ENCODE measurements at regions not wholly inside any gene's neighbourhood (a gene's known extent, or its start where the extent isn't known, plus 50 kb on each side); places are given as distances from the start of the nearest gene placed in this dataset.

DNA sequence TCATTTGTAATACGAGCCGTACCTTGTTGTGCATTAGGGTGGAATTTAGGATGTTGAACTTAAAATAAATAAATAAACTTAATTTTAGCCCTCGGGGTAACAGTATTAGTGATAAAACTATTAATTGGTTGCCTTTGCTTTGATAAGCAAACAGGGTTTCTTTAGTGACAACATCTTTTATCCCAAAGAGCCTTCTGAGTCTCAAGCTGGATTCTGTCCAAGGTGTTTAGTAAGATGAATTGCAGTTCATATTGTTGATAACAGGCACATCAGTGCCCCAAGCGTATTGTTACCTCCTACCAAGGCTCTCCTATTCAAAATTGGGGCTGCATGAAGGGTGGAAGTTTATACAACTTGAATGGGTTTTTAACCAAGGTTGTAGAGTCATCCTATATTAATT, 144.4 kb upstream of the CELF2 start:
- DNase-seq (ENCODE audit: extremely low spot score) = no peak
- POLR2A ChIA-PET = no interaction called here
- CTCF ChIA-PET = interaction anchor here (1.7 kb wide), 1 partner anchor 18 kb away, joined by 3 read pairs; no protein-coding TSS in a partner anchor
- TF ChIP-seq, protein P1, sequence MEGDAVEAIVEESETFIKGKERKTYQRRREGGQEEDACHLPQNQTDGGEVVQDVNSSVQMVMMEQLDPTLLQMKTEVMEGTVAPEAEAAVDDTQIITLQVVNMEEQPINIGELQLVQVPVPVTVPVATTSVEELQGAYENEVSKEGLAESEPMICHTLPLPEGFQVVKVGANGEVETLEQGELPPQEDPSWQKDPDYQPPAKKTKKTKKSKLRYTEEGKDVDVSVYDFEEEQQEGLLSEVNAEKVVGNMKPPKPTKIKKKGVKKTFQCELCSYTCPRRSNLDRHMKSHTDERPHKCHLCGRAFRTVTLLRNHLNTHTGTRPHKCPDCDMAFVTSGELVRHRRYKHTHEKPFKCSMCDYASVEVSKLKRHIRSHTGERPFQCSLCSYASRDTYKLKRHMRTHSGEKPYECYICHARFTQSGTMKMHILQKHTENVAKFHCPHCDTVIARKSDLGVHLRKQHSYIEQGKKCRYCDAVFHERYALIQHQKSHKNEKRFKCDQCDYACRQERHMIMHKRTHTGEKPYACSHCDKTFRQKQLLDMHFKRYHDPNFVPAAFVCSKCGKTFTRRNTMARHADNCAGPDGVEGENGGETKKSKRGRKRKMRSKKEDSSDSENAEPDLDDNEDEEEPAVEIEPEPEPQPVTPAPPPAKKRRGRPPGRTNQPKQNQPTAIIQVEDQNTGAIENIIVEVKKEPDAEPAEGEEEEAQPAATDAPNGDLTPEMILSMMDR (IDR thresholded peaks at IDR 0.05; ENCODE audit: control extremely low read depth, extremely low read depth, low read depth, missing control alignments) = no peak

DNA sequence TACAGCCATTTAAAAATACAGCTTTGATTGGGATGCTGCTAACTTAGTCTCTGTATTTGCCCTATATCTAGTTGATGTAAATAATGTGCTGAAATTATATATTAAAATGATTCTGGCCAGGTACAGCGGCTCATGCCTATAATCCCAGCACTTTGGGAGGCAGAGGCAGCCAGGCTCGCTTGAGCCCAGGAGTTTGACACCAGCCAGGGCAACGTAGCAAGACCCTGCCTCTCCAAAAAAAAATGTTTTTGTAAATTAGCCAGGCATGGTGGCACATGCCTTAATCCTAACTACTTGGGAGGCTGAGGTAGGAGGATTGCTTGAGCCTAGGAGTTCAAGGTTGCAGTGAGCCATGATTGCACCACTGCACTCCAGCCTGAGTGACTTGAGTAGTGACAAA, 143.8 kb upstream of the CELF2 start:
- TF ChIP-seq, protein P1 (IDR thresholded peaks at IDR 0.05; ENCODE audit: control extremely low read depth, extremely low read depth, low read depth, missing control alignments) = no peak
- DNase-seq (ENCODE audit: extremely low spot score) = no peak
- POLR2A ChIA-PET = no interaction called here
- CTCF ChIA-PET = interaction anchor here (1.7 kb wide), 1 partner anchor 17 kb away, joined by 3 read pairs; no protein-coding TSS in a partner anchor

DNA sequence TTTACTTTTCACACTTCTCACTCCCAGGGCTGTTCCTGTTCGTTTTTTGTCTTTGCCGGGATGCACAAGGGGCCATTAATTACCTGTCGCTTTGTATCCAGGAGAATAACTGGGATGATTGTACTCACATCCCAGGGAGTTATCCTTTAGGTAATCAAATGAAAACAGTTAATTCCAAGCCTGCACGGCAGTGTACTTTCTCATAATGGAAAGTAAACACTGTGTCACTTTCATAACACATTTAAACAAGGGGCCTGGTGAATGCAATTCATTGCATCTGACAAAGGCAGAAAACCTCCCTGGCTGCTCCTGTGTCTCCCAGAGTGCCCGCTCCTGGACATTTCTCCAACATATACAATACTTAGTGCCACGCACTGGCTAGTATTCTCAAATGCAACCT, 138.7 kb upstream of the CELF2 start:
- ChIA-PET CTCF (no interaction called here), POLR2A (no interaction called here)
- no peak for DNase-seq (ENCODE audit: extremely low spot score)
- TF ChIP-seq, protein P1 (IDR thresholded peaks at IDR 0.05; ENCODE audit: control extremely low read depth, extremely low read depth, low read depth, missing control alignments) = no peak

DNA sequence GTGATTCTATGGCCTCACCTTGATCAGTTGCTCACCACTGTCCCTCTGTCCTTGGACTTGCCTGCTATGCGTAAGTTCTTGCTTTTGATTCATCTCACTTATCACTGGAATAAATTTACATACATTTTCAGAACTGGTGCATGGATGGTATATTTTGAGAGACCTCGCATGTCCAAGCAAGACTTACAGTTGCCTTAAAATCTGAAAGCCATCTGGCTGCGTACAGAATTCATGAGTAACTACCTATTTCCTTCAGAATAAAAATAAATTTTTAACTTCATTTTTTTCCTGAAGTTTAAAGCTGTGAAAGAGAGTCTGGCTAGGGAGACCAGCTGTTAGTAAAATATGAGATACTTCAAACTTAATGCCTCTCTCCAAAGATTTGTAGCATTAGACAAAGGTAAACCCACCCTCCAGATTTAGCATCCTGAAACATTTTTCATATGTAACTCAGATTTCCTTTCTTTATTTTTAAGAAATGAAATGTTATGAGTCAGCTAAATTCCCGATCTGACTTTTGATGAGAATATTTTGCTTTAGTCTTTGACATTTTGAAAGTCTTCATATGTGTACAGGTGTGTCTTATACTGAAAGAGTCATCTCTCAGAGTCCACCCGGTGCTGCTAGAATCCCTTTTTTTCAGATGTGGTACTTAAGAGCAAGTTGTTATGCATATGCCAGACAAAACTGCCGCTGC, 136.4 kb upstream of the CELF2 start:
- CTCF ChIA-PET = no interaction called here
- TF ChIP-seq, protein P1 (IDR thresholded peaks at IDR 0.05; ENCODE audit: control extremely low read depth, extremely low read depth, low read depth, missing control alignments) = no peak

DNA sequence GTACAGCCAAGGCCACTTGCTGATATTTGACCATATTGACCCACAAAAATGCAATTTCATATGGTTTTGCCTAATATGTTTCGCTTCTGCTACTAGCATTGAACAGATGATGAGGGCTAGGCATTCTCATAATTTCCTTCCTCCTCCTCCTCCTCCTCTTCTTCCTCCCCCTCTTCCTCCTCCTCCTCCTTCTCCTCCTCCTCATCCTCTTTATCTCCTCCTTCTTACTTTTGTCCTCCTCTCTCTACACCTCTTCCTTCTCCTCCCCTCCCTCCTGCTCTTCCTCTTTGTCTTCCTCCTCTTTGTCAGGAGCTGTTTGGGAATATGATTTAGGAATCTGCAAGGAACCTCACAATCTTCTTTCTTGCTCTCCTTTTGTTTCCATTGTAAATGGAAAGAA, 133.9 kb upstream of the CELF2 start:
- CTCF ChIA-PET = no interaction called here
- TF ChIP-seq, protein P1 (IDR thresholded peaks at IDR 0.05; ENCODE audit: control extremely low read depth, extremely low read depth, low read depth, missing control alignments) = no peak
- no peak for DNase-seq (ENCODE audit: extremely low spot score)
- POLR2A ChIA-PET = no interaction called here

More for the DNA sequence above, 136.4 kb upstream of the CELF2 start:
- DNase-seq (ENCODE audit: extremely low spot score) = no peak
- POLR2A ChIA-PET = no interaction called here

DNA sequence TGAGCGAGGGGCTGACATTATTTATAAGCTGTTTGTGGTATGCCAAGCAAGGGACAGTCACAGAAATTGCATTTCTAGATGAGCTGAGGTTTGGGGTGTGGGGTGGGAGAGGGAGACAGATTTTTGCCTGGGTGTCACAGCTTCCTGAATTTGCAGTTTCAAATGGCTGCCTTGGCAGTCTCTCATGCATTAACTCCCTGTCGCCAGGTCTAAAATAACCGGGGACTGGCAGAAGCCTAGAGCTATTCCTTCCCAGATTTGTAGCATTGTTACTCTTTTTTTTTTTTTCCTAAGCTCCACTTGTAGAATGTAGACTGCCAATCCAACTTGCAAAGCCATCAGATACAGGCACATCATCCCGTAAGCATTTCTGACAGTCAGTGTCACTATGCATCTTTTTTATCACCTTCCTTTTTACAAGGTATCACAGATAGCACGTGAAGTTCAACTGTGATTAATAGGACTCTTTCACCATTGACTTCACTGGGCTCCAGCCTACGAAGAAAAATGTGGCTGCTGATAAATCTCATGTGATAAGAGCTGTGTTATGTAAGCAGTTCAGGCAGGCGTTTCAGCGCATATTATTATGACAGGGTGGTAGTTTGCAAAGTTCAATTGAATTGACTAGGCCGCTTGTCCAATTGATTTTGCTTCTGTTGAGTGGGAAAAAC, 130.7 kb upstream of the CELF2 start:
- ChIA-PET CTCF (interaction anchor here (1.0 kb wide), 1 partner anchor 21 kb away, joined by 3 read pairs; no protein-coding TSS in a partner anchor), POLR2A (no interaction called here)
- no peak for DNase-seq (ENCODE audit: extremely low spot score)

More for the DNA sequence above, 130.7 kb upstream of the CELF2 start:
- TF ChIP-seq, protein P1 (IDR thresholded peaks at IDR 0.05; ENCODE audit: control extremely low read depth, extremely low read depth, low read depth, missing control alignments) = no peak
